ENCODE measurements at regions not wholly inside any gene's neighbourhood (a gene's known extent, or its start where the extent isn't known, plus 50 kb on each side); places are given as distances from the start of the nearest gene placed in this dataset.

GRCh38 chr21:28464988-28465387 is 527.7 kb downstream of the LTN1 start:
- Histone ChIP-seq H3K4me1 (ENCODE audit: control insufficient read depth, insufficient read depth, low read length) (no peaks in the 10 kb centered on the region), H3K4me3 (ENCODE audit: low read length) (no peak overlapping the region), H3K36me3 (ENCODE audit: control insufficient read depth, insufficient read depth, low read length) (no peaks in the 10 kb centered on the region), H3K9me3 (ENCODE audit: control insufficient read depth, low read length) (no peaks in the 10 kb centered on the region), H3K27me3 (ENCODE audit: control insufficient read depth, insufficient read depth, low read length, poor library complexity, severe bottlenecking) (no peaks in the 10 kb centered on the region), H3K27ac (ENCODE audit: low read depth, low read length) (no peak overlapping the region), H3K9ac (ENCODE audit: extremely low read depth, low read length, poor library complexity, severe bottlenecking) (no peak overlapping the region)
- 92% methylated on average over 2 to 5 of the region's 5 CpGs for WGBS, 2 experiments (ENCODE audit: insufficient coverage in 1 of 2, insufficient read length in 1 of 2)
- Mint-ChIP-seq H3K27ac (no peak overlapping the region), H3K36me3 (ENCODE audit: low read depth) (no peaks in the 10 kb centered on the region), H3K4me1 (no peaks in the 10 kb centered on the region), H3K4me3 (no peak overlapping the region), H3K9me3 (no peaks in the 10 kb centered on the region), H3K27me3 (ENCODE audit: insufficient read depth) (no peaks in the 10 kb centered on the region)
- no peak for TF ChIP-seq CTCF (conservative IDR thresholded peaks at IDR 0.05)
- no peak for DNase-seq

- Histone ChIP-seq H3K36me3 (ENCODE audit: control insufficient read depth, insufficient read depth, low read length) (no peaks in the 10 kb centered on the region), H3K9me3 (ENCODE audit: control insufficient read depth, low read length) (no peaks in the 10 kb centered on the region), H3K27ac (ENCODE audit: low read depth, low read length) (no peak overlapping the region), H3K4me3 (ENCODE audit: low read length) (no peak overlapping the region), H3K9ac (ENCODE audit: extremely low read depth, low read length, poor library complexity, severe bottlenecking) (no peak overlapping the region), H3K27me3 (ENCODE audit: control insufficient read depth, insufficient read depth, low read length, poor library complexity, severe bottlenecking) (no peaks in the 10 kb centered on the region), H3K4me1 (ENCODE audit: control insufficient read depth, insufficient read depth, low read length) (no peaks in the 10 kb centered on the region)
- no peak overlapping the region for H3K27ac Mint-ChIP-seq
- no peak for DNase-seq
- no peaks in the 10 kb centered on the region for H3K4me1 Mint-ChIP-seq
- H3K27me3 Mint-ChIP-seq (ENCODE audit: insufficient read depth): no peaks in the 10 kb centered on the region
- no peaks in the 10 kb centered on the region for H3K36me3 Mint-ChIP-seq (ENCODE audit: low read depth)
- H3K9me3 Mint-ChIP-seq: no peaks in the 10 kb centered on the region
- H3K4me3 Mint-ChIP-seq: no peak overlapping the region
- TF ChIP-seq CTCF (conservative IDR thresholded peaks at IDR 0.05): no peak
Observed at GRCh38 chr21:28464095-28464494, 528.6 kb downstream of the LTN1 start.

GRCh38 chr21:28459193-28459592 is 533.5 kb downstream of the LTN1 start:
- Histone ChIP-seq H3K27me3 (ENCODE audit: control insufficient read depth, insufficient read depth, low read length, poor library complexity, severe bottlenecking) (no peaks in the 10 kb centered on the region), H3K4me1 (ENCODE audit: control insufficient read depth, insufficient read depth, low read length) (no peaks in the 10 kb centered on the region), H3K9ac (ENCODE audit: extremely low read depth, low read length, poor library complexity, severe bottlenecking) (no peak overlapping the region), H3K9me3 (ENCODE audit: control insufficient read depth, low read length) (no peaks in the 10 kb centered on the region), H3K4me3 (ENCODE audit: low read length) (no peak overlapping the region), H3K27ac (ENCODE audit: low read depth, low read length) (no peak overlapping the region), H3K36me3 (ENCODE audit: control insufficient read depth, insufficient read depth, low read length) (no peaks in the 10 kb centered on the region)
- Mint-ChIP-seq H3K4me1 (no peaks in the 10 kb centered on the region), H3K27me3 (ENCODE audit: insufficient read depth) (no peaks in the 10 kb centered on the region), H3K36me3 (ENCODE audit: low read depth) (no peaks in the 10 kb centered on the region), H3K4me3 (no peak overlapping the region), H3K27ac (no peak overlapping the region), H3K9me3 (no peaks in the 10 kb centered on the region)
- no peak for DNase-seq
- TF ChIP-seq CTCF (conservative IDR thresholded peaks at IDR 0.05): no peak
- WGBS, 2 experiments (ENCODE audit: insufficient coverage in 1 of 2, insufficient read length in 1 of 2): 93 to 100% methylated on average over 2 of the region's 2 CpGs

All from endodermal cell (in vitro differentiated cells).